ENCODE measurements at regions not wholly inside any gene's neighbourhood (a gene's known extent, or its start where the extent isn't known, plus 50 kb on each side); places are given as distances from the start of the nearest gene placed in this dataset.
"Not testable (repeated sequence)": the region's sequence is repeated elsewhere in the genome, so short reads cannot be mapped to it uniquely, and the experiment has no call there.

DNA sequence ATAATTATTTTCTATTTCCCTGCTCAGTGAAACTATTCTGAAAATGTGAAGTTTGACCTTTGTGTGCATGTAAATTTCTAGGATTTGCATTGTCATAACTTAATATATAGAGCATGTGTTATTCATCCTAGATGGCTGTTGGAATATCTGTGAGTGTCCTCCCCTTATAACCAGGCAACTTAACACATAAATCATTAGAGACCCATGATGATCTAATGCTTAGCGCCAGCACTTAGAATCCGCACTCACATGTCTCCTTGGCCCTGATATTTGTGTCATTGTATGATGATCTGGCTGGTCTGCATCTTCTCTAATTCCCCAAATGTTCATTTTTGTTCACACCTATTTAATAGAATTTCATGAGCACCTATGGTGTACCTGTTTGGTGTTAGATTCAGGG is 1354.5 kb downstream of the XPNPEP1 start:
- DNase-seq: no peak

DNA sequence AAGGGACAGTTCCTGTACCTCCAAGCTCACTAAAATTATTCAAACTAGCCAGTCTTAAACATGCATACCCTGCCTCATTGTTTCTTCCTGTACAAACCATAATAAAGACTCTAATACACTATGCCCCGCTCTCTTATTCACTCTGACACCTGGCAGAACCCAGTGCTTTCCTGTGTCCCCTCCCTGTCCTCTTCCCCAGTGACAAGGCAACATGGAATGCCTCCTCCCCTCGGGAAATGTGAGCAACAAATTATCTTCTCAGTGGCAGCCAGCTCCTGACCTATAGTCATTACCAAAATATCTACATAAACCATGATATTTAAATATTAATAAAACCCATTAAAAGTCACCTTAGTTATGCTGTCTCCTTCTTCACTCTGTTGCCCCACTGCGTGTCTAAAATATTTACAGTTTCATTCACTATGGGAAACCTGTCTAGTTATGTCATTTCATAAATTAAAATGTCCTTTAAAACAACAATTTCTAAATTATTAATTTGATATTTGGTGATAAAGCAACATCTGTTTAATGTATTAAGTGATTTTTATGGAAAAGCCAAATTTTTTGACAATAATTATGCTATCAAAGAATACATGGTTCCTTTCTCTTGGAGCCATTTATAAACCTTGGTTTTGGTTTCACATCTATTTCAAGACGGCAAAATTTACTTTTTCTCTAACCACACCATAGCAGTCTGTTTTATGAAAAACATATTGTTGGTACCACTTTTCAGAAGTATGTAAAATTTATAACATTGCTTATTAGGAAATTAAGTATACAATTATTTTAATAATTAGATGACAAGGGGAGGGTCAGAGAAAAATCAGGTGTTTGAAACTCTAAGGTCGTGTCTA is 1355.2 kb downstream of the XPNPEP1 start:
- DNase-seq: no peak

DNA sequence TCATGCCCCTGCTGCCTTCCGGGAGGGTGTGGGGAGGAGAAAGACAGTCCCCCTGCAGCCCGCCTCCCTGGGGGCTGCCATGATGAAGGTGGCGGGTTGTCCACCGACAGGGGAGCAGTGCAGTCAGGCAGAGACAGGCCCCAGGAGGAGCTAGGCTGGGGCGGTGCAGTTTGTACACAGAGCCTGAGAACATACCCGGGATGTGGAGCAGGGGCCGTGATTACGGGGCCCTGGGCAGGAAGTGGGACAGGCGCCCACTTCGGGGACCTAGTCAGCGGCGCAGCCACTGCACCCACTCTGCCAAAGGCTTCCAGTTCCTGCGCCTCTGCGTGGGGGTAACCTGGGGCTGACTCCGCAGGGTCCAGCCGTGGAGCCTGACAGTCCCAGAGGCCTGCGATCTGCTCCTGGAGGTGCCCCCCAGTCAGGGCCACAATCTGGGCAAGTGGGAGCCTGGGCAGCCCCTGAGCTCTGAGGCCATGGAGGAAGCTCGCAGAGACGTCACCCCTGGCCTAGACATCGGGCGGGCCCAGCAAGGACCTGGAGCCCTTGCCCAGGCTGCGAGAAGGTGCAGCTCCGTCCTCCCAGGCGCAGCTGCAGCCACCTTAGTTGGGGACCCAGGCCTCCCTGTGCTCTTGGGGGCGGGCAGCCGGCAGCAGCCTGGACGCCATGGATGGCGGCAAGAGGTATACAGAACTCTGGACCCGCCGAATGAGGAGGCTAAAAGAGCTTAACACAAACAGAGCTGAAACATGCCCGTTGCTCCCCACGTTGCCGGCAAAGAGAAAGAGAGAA is 1356.8 kb downstream of the XPNPEP1 start:
- DNase-seq: no peak

DNA sequence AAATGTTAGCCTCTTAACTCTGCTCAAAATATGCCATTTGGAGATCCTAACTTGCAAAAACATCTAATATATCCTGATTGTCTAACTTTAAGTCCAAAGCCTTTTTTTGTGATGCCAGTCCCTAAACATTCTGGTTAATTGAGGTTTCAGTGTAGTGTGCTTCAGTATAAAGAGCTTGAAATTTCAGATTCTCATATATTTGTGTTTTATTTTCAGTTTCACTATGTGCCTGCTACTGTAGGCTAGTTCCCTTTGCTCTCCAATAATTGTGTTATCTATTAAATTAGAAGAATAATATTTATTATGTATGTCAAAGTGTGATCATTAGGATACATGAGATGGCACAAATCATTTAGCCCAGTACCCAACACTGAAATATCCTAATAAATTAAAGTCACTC is 1361.2 kb downstream of the XPNPEP1 start:
- no peak for DNase-seq

DNA sequence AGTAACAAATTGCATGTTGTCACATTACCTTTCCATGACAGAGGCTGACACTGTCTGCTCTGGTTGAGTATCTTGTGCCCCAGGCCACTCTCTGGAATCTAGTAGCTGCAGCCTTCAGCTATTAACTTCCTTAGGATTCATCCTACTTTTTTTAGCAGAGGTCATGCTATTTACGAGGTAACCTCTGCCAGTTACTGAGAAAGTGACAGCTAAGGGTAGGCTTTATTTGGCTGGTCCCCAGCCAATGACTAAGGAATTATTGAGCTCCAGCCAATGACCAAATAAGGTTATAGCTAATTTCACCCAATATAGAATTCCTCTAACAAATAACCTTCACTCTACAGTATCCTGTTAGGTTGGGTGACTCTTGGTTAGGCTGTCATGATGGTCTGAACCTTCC is 1361.7 kb downstream of the XPNPEP1 start:
- DNase-seq: no peak

DNA sequence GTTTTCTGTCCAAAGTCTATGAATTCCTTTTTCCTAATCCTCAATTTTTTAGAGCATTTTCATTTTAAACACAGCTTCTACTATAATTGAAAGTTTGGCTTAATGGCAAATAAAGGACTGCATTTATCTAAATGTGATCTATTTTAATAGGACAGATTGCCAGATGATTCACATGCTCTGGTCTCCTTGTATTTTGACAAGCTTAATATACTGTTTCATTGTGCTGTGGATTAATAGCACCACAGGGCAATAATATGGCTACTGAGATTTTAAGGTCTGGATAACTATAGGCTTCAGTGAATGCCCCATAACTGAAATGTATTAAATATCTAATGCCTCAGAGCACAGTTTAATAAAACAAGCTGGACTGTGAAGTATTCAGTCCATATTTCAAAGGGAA is 1362.8 kb downstream of the XPNPEP1 start:
- no peak for DNase-seq

DNA sequence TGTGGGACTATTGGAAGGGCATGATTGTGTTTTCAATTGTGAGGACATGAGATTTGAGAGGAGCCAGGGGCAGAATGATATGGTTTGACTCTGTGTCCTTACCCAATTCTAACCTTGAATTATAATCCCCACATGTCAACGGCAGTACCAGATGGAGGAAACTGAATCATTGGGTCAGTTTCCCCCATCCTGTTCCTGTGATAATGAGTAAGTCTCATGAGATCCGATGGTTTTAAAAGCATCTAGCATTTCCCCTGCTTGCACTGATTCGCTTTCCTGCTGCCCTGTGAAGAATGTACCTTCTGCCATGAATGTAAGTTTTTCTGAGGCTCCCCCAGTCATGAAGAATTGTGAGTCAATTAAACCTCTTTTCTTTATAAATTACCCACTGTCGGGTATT is 1367.1 kb downstream of the XPNPEP1 start:
- DNase-seq: no peak

DNA sequence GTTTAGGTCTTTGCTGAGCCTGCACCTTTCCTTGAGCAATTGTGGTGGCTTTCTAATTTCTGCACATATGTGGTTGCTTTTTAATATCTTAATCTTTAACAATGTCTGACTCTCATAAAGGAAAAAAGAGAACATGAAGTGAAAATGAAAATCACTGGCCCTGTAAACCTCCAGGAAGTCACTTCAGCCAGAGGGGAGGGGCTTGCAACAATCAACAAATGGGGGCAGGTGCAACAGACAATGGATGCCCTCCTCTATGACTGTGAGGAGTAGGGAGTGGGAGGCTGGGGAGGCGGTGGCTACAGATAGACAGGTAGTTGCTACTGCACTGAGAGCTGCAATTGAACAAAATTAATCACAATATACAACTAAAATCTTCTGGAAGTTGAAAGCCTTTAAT is 1377.4 kb downstream of the XPNPEP1 start:
- DNase-seq: no peak

DNA sequence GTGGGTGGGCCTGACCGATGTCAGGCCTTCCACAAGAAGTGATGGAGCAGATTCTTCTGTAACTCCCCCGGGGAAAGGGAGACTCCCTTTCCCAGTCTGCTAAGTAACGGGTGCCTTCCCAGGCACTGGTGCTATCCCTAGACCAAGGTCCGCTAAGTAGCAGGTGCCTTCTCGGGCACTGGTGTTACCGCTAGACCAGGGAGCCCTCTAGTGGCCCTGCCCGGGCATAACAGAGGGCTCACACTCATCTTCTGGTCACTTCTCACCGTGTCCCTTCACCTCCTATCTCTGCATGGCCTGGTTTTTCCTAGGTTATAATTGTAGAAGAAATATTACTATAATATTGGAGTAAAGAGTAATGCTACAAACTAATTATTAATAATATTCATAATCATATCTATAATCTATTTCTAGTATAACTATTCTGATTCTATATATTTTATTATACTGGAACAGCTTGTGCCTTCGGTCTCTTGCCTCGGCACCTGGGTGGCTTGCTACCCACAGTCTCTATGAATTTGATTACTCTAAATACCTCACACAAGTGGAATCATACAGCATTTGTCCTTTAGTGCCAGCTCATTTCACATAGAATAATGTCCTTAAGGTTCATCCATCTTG is 1378.7 kb downstream of the XPNPEP1 start:
- DNase-seq: peak; percentile 31

DNA sequence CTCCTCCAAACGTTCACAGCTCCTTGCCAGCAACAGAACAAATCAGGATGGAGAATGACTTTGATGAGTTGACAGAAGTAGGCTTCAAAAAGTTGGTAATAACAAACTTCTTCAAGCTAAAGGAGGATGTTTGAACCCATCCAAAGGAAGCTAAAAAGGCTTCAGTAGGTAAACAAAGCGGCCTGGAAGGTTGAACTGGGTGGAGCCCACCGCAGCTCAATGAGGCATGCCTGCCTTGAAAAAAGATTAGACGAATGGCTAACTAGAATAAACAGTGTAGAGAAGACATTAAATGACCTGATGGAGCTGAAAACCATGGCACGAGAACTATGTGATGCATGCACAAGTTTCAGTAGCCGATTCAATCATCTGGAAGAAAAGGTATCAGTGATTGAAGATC is 1369.0 kb upstream of the SORCS1 start:
- not testable (repeated sequence) for DNase-seq

DNA sequence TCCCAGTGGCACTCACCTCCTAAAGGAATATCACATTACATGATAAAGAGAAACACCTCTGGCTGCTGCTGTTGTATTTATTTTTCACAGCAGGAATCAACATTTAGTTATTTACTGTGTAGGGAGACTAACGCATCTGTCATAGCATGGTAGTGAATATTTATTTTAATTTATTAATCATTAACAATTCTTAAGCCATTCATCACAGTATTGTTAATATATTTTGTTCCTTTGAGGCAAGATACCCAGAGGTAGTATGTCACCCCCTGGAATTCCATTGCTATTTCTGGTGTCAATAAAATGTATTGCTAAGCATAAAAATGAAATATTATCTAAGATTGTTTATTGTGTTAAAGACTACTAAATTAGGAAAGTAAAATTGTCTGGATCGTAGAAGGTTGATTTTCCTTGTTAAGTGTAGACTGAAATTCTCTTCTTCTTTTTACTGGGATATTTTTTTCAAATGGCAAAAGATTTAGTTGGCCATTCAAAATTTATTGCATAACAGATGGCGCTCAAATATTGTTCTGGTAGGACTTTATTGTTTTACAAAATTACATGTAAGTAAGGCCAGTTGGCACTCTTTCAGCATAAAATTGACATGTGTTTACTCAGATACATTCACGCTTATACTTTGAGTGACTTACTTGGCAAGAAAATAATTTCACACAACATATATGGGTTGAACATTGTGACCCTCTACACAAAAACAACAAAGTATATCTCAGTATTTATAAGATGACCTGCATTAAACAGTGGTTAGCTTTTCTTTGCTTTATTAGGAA is 1358.7 kb upstream of the SORCS1 start:
- DNase-seq: no peak

DNA sequence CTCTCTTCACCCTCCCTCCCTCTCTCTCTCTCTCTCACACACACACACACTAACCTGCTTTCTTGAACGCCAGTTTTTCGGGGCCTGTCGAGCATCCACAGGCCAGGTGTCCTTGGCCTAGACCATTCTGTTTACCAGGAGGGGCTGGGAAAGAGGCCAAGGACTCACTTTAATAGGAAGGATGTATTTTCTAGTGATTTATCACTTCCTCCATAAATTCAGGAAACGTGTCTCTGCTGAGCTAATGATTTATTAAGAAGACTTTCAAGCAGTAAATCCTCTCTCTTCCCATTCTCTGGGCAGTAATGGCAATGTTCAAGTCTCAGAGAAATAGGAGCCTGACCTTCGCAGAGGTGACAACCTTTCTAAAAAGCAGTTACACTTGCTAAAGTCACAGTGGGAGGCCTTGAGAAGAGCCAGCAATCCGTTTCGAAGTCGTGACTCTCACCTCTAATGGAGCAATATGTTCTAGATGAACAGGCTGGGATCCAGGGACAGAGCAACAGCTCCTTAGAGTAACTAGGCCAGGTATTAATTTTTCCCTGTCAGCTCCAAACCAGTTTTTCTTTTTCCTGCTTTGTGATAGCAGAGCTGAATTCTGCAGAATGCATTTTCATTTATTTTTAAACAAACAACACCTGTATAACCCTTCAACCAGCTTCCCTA is 1357.5 kb upstream of the SORCS1 start:
- no peak for DNase-seq

DNA sequence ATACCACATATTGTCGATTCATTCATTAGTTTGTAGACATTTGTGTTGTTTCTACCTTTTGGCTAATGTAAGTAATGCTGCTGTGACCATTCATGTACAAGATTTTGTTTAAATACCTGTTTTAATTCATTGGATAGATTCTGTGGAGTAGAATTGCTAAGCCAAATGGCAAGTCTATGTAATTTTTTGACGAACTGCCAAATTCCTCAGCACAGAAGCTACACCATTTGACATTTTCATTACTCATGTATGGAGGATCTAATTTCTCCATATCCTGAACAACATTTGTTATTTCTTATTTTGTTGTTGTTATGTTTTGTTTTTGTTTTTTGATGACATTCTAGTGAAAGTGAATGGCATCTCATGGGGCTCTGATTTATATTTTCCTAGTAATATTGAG is 1351.3 kb upstream of the SORCS1 start:
- DNase-seq: no peak

DNA sequence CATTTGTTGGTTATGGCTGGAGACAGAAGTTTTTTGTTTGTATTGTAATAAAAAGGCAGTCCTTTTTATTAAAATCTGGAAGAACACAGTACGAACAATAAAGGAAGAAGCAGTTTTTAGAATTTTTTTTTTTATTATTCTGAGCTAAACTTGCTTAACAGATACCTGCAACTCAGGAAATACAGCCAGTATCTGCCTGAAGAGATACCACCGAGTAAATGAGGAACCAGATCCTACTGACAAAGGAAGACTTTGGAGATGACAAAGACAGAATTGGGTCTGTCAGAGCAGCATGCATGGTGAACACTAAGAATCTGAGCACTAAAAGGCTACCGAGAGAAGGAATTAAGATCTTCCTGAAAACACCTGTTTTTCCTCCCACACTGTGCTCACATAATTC is 1335.9 kb upstream of the SORCS1 start:
- no peak for DNase-seq

DNA sequence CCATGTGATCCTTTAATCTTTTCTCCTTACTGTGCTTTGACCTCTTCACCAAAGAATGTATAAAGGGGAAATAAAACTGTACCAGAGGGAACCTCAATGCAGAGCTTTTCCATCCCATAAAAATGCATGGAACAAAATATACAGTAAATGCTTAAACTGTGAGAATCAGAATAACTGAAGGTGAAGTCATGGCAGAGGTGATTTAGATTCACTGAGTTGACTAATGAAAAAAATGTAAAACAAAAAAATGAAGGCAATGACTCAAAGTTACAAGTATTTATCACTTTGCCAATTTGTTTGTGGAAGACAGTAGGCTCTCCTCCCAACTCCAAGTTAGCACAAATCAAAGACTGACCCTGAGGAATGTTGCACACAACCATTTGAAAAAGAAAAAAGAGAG is 1331.6 kb upstream of the SORCS1 start:
- DNase-seq: no peak

DNA sequence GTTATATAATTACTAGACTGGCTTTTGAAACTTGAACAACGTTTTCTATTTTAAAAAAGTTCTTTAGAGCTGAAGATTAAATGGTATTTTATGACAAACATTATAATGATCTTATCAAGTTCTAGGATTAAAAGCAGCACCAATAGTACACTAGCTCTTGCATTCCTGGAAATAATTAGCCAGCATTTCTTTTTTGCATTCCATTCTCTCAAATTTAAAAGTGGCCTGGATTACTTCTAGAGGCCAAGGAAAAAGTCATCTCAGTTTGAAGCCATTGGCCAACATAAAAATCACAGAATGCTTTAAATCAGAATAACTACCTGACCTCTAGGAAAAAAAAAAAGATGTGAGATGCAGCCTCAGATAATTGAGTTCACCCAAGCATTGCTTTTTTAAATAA is 1326.4 kb upstream of the SORCS1 start:
- DNase-seq: no peak

DNA sequence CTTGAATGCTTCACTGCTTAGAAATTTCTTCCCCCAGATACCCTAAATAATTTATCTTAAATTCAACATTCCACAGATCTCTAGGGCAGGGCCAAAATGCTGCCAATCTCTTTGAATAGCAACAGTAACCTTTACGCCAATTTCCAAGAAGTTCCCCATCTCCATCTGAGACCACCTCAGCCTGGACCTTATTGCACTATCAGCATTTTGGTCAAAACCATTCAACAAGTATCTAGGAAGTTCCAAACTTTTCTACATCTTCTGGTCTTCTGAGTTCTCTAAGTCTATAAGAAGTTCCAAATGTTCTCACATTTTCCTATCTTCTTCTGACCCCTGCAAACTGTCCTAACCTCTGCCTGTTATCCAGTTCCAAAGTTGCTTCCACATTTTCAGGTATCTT is 1306.9 kb upstream of the SORCS1 start:
- DNase-seq: no peak

DNA sequence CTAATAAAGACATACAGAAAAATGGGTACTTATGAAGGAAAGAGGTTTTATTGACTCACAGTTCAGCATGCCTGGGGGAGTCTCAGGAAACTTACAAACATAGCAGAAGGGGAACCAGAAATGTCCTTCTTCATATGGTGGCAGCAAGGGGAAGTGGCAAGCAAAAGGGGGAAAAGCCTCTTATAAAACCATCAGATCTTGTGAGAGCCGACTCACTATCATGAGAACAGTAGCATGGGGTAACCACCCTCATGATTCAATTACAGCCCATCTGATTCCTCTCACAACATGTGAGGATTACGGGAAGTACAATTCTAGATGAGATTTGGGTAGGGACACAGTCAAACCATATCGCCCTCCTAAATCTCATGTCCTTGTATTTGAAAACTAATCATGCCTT is 1305.4 kb upstream of the SORCS1 start:
- no peak for DNase-seq

DNA sequence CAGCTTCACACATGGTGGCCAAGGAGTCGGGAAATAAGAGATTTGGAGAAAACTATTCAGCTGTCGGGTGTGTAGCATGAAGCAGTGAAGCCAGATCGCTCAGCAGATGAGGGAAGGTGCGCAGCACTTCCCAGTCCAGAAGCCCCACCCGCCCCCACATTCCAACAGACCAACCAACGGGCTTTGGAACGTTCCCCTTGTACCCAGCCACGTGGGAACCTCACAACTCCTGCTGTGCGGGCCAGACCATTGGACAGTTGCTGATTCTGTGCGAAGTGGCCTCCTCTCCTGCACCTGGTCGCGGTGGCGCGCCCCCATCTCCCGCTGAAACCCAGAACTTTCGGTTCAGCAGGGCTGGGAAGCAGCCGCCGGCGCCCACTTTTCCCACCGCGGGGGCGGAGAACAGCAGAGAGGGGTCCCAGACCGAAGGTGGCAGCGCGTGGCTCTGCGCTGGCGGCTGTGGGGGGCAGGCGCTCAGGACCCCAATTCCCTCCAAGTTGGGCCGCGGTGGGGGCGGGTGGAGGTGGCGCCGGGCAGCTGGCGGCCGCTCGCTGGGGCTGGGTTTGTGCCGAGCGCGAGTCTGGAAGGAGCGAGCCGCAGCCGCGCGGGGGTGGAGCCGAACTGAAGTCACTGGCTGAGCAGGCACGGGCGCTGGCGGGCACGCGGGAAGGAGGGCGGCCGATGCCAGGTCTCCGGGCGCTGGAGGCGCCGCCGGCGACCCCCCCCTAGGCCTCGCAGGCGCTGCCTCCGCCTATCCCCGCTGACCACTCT is 1301.5 kb upstream of the SORCS1 start:
- no peak for DNase-seq

DNA sequence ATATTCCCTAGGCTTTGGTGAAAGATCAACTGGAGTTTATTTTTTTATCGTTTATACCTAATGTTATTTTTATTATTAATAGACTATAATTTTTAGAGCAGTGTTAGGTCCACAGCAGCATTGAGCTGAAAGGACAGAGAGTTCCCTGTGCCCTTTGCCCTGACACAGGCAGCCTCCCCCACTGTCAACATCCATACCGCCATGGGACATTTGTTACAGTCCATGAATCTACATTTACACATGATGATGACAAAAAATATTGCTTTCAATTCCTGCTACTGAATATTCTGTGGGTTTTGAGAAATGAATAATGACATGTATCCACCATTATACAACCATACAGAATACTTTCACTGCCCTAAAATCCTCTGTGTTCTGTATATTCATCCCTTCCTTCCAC is 1297.5 kb upstream of the SORCS1 start:
- no peak for DNase-seq

DNA sequence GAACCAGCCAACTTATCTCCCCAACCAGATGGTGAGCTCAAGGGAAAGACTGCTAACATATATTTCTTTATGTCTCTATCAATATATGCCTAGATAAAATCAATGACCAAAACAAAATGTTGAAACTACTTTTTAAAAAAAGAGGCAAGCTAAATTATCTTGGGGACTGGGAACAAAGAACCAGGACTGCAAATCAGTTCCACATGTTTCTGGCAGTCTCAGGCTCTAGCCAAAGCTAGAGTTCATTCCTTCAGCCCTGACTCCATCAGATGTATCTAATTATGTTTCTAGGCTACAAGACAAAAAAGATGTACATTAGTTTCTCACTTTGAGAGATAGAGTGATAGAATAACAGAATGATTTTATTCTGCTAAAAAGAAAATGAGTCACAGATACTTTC is 1290.3 kb upstream of the SORCS1 start:
- DNase-seq: no peak

DNA sequence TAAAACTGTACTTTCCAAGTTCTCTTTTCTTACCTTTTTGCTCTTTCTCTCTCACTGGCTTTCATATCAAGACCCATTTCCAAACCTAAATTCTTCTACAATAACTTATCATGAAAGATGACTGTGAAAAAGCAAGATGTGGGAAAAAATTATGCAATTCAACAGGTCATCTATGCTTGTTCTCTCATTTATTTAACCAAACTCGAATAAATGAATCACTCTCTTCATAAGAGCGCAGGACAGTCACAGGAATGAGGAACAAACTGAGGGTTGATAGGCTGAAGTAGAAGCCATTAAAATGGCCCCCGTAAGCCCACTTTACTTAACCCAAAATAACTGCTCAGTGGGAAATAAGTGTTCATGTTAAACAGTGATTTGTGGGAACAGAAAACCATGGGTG is 1289.7 kb upstream of the SORCS1 start:
- DNase-seq: no peak
